Suppressor macrophage treated with lipopolysaccharide for 4 hours (primary cell): ENCODE measurements at regions not wholly inside any gene's neighbourhood (a gene's known extent, or its start where the extent isn't known, plus 50 kb on each side); places are given as distances from the start of the nearest gene placed in this dataset.

Experiments
- DNase-seq: peaks from one replicate; pipeline ENCODE4 v3.0.0-alpha.2; 2020

DNA sequence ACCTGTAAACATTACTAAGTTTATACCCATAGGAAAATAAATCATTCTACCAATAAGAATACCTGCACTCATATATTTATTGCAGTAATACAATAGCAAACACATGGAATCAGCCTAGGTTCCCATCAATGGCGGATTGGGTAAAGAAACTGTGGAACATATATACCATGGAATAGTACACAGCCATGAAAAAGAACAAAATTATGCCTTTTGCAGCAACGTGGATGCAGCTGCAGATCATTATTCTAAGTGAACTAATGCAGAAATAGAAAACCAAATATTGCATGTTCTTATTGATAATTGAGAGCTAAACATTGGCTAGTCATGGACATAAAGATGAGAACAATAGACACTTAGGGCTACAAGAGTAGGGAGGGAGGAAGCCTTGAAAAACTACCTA is 667.4 kb upstream of the WWC1 start:
- no peak for DNase-seq

DNA sequence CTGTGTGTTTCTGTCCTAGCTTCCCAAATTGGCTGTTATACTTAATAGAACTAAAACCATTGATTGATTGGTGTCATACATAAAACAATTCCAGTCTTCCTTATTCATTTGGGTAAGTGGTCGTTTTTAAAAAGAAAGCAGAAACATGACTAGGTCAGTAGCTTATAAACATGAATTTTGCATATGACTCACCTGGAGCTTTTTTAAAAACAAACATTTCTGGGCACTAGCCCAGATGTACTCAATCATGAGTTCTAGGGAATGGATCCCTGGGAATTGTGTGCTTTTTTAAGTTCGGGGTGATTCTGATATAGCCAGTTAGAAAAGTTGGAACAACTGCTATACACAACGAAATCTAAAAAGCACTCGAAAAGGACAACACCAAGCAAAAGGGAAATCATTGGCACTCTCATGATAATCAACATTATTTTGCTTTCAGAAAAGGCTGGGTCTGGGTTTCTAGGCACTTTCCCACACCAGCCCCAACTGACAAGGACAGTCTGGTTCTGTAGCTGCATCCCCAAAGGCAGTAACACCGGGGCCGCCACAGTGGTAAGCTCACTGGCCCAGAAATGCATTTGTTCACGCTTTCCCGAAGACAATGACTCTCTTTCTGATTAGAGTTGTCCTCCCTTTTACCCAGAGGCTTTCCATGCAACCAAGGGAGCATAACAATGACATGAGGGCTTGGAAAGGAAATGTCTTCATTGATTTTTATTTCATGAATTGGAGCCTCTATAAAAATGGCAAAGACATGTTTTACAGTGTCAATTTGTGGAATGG is 664.9 kb upstream of the WWC1 start:
- no peak for DNase-seq

DNA sequence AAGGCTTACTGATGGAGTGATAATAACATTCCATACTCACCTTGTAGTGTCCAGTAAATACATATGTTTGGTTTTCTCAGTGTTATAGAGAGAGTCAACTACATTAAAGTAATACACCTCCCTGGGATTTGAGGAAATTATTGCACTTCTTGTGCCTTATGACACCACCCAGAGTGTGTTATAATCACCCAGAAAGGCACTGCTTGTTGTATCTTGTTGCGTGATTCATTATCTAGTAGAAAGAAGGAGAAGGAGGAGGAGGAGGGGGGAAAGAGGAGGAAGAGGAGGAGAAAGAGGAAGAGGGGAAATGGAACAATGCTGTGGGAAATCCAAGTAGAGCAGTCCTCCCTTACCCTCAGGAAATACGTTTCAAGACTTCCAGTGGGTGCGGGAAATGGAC is 661.8 kb upstream of the WWC1 start:
- DNase-seq, result no peak

DNA sequence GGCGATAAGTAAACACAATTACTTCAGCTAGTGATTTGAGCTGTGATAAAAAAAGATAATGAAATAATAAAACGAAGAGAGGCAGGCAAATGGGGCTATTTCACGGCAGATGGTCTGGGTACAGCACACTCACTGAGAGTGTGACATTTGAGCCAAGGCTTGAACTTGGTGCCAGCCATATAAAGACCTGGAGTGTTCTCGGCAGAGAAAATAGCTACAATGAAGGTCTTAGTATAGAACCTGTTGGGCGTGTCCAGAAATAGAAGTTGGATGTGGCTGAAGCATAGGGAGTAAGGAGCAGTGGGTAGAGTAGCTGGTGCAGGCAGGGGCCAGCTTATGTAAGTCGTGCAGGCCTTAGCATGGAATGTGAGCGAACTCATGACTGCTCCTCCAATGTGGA is 660.3 kb upstream of the WWC1 start:
- no peak for DNase-seq

DNA sequence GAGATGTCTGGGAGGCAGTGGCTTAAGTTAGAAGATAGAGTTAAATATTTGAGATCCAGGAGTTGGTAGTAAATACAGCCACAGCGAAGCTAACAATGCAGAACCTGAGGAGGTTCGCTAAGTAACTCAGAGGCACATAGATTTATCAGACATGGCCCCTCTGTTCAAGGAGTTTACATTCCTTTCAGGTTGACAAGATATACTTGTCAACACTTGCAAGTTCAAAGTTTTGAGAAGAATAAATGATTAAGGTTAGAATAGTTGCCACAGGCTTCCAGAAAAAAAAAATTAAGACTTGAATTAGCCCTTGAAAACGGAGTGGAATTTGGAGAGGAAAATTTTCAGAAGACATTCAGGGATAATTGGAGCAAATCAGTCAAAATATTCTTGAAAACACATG is 658.3 kb upstream of the WWC1 start:
- no peak for DNase-seq

DNA sequence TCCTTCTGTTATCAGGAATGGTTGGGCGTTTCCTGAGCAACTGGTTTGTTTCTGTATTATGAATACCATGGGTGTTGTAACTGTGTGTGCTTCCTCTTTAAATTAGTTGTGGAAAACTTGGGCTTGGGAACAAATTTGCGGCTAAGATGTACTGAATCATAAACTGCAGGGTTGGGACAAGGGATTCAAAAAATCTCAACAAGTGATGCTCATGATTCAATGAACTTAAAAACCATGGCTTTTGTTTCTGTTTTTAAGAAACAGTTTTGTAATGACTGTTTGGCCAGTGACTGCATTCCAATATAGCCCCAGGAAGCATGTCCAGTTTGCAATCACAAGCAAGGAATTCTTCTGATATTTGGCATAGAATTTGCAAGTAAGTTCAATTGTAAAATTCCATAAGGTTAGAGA is 657.5 kb upstream of the WWC1 start:
- no peak for DNase-seq

DNA sequence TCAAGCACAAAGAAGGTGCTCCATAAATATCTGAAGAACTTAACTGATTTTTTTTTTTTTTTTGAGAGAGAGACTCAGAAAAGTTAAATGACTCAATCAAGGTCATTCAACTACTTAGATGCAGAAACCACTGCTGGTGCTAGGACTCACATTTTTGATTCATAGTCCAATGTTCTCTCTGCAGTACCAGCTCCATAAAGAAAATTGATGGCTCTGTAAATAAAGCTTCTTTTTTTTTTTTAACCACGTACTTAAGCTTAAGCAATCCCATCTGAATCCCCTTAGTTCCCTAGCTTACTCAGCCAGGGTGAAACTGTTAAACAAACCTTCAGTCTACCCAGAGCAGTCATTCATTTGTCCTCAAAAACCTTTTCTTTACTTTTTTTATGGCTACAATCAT is 657.0 kb upstream of the WWC1 start:
- no peak for DNase-seq

DNA sequence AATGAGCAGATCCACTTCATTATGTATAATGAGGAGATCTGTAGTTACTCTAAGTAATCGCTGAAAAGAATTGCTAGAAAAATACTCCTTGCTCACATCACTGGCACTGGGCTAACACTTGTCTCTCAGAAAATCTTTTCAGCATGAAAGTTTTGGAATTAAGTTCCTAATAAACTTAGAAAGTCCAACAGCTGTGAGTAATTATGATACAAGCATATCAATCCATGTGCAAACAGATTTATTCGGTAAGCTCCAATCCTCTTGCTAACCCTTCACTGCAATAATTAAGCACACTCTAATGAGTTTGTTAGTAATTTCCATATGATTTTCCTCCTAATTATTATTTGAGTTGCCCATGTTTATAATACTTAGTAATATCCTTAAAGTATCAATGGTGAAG is 652.6 kb upstream of the WWC1 start:
- DNase-seq, result no peak

DNA sequence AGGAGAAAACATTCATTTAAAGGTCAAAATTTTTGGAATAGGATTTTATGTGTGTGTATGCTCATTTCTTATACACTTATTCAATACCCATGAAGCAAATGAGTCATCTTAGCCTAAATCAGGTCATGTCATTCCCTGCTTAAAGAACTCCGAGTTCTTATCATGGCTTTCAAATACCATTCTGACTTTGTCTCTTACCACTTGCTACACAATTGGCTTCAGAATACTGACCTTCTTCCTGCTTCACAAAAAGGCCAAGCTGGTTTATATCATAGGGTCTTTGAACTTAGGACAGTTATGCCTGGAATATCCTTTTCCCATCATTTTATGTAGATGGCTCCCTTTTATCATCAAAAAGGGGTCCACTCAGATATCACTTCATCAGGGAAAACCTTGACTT is 652.2 kb upstream of the WWC1 start:
- no peak for DNase-seq

DNA sequence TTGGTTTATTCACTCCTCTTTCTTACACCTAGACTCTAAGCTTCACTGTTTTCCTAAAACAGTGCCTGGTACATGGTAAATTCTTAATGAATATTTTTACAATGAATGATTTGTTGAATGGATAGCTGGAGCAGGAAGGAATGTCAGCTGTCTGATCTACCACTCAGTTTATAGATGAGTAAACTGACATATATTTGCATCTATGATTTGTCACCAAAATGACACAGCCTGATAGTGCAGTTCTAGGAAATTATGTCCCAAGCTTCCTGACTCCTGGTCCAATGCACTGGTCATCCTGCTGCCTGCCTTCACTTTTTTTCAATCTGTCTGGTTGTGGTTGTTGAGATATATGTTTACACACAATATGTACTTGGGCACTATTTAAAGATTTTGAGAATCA is 651.7 kb upstream of the WWC1 start:
- no peak for DNase-seq

DNA sequence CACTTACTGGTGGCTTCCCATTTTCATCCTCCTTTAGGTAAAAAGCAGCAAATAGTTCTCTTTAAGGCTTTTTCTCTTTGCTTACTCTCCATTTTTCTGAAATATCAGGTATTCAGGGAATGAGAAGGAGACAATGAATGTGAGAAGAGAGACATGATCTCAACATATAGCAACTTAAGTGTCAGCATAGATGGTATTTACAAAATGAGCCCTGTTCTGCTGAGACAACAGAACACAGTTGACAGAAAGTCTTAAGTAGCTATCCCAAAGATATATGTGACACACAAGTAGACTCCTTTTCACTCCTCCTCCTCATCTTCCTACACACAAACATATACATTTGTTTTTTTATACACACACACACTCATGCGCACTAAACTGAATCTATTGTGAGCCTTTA is 649.3 kb upstream of the WWC1 start:
- DNase-seq, result no peak

DNA sequence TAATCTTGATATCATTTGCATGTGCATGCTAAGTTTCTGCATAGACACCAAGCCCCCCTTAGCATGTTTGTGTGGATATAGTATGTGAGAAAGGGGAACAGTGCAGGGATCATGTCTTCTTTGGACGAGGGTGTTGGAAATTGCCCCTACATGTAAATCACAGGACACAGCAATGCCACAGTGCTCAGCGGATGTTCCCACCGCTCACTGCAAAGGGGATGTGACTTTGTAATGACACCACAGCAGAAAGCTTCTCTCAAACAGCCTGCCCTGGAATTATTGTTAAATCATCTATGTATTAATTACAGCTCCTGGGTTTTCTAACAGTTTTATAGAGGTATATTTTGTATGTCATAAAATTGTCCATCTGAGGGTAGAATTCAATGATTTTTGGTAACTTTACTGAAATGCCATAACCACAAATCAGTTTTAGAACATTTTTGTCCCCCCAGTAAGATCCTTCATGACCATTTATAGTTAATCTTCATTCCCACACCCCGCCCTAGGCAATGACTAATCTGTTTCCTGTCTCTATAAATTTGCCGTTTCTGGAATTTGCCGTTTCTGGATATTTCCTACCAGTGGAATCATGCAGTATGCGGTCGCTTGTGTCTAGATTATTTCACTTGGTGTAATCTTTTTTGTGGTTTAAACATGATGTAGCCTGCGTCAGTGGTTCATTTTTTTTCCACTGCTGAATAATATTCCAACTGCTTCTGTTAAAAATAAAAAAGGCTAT is 648.5 kb upstream of the WWC1 start:
- no peak for DNase-seq

DNA sequence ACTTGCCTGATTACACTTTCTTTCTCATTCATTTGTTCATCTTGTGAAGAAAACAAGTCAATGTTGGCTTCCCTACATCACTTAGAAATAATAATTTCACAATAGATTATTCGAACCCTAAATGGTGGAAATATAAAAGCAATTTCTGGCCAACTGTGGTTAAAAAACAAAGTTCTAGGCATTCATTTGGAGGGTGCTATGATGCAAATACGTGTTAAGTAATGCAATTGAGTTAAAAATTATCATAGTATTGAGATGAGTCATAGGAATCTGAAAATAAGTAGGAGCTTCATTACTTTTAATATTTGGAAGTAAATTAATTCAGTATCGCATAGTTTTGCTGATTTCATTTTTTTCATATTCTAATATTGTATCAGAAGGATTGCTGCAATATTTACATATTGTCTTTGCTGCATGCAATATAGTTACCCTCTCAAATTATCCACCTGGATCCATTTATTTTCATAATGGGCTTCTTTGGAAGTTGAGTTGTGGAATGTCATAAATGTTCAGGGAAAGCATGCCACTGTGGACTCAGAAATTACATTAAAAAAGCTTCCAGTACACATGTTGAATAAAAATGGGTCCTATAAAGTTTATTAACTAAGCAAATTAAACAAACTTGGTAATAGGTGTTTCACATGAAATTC is 647.7 kb upstream of the WWC1 start:
- no peak for DNase-seq

DNA sequence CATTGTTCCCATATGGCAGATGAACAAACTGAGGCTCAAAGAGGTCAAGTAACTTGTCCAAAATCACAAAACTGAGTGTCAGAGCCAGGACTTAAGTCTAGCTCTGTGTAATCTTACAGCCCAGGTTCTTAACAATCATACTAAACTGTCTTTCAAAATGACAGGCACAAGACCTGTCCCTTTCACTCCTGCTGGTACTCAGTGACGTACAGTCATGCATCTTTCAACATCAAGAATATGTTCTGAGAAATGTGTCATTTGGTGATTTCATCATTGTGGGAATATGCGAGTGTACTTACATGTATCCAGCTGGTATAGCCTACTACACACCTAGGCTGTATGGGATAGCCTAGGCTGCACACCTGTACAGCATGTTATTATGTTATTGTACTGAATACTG is 646.8 kb upstream of the WWC1 start:
- no peak for DNase-seq

DNA sequence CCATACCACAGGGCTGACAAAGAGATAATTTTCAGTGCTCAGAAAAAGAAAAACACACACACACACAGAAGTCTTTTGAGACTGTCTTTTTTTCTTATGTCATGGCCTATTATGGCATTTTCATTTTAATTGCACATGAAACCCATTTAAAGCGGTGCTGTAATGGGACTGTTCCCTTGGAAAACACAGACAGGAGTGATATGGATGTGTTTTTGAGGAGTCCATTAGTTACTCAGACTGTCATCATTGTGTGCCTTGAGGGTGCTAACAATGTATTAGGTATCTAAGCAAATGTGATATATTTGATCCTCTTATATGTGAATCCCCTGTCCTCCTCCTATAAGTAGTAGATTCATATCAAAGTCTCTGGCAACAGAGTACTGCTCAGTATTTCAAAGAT is 642.0 kb upstream of the WWC1 start:
- DNase-seq, result no peak

DNA sequence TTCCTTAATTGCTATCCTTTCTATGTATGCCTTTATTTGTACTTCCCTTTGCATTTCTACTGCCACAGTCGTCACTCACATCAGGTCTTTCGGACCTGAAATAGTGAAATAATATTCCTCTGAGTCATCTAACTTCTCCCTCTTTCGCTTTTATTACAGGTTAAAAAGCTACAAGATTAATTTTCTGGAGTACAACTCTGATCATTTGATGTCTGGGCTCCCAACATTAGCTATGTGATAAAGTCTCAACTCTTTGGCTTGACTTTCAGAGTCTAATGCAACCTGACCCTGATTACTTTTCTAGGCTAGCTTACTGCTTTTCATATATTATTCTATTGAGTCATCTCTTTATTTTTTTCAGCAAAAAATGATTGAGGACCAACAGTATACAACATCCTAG is 638.8 kb upstream of the WWC1 start:
- DNase-seq, result no peak

DNA sequence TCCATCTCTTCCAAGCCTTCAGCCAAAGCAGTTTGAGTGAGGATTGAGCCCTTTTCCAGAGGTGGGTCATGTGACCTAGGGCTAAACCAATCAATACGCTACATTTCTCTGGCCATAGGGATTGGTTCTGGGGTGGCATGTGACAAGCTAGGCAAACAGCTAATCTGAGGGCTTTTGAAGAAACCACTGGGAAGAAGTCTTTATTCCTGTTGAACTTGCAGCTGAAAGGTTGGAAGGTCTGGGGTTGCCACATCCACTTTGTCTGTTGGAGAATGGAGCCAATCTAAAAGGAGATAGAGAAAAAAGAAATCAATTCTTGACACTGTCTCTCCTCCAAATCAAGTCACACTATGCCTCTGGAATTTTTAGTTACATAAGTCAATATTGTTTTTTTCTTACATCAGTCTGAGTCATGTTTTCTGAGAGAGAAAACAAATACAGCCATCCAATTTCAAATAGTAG is 637.8 kb upstream of the WWC1 start:
- no peak for DNase-seq

DNA sequence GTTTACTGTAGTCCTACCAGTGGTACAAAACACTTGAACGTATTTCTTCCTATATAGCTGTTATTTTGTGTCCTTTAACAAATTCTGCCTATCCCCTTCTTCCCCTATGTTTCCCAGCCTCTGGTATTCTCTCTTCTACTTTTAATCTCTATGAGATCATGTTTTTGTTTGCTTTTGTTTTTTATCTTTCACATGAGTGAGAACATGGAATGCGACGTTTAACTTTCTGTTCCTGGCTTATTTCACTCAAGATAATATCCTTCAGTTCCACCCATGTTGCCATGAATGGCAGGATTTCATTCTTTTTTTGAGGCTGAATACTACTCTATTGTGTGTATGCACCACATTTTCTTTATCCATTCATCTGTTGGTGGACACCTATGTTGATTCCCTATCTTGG is 634.4 kb upstream of the WWC1 start:
- DNase-seq, result no peak

DNA sequence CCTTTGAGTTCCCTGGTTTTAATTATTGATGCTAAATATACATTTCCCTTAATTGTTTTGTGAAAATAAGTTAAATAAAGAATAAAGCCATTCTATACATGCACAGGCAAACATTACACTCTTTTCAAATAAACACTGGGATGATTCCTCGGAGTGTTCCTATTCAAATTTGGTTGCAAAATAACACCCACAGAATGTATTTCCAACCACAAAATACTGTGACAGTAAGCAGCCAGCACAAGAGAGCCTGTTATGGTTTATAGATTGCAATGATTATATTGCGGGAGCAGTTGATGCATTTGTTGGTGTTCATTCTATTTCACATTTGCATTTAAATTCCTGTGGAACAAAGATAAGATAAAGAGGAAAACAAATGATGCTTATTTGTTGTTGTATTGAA is 632.6 kb upstream of the WWC1 start:
- no peak for DNase-seq

DNA sequence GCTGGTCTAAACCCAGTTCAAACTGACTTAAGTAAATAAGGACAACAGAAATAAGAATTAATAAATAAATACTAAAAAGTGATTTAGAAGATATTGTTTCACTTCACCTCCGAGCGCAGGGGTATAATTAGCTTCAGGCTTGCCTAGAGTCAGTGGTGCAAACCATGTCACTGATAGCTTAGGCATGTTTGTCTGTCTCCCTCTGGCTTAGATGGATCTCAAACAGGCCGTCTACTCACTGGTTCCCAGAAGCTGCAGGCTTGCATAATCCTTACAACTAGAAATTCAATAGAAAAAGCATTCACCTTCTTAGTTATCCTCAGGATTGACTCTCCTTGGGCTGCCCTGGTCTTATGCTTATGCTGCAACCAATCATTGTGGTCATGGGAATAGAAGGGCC is 629.8 kb upstream of the WWC1 start:
- DNase-seq, result no peak

DNA sequence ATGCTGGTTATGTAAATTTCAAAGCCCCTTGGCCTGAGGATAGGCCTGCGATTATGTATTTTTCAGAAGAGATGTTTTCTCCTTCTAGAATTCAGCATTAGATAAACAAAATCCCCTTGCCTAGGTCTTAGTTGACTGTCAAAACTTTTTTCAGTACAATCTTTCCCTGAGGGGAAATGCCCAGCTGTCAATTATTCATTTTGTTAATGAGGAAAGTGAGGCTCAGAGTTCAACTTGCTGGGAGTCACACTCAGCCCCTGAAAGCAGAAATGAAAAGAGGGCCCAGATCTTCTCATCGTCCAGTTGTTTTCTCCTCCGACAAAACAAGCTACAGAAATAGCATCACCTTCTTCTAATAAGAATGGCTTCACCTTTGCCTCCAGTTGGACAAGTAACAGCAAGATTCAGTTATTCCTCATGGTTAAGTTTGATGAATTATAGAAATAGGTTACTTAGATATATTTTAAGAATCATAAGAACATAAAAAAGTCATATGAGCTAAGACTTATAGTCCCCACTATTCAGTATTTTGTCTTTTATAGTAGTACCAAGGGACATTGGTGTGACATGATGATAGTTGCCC is 627.1 kb upstream of the WWC1 start:
- no peak for DNase-seq

DNA sequence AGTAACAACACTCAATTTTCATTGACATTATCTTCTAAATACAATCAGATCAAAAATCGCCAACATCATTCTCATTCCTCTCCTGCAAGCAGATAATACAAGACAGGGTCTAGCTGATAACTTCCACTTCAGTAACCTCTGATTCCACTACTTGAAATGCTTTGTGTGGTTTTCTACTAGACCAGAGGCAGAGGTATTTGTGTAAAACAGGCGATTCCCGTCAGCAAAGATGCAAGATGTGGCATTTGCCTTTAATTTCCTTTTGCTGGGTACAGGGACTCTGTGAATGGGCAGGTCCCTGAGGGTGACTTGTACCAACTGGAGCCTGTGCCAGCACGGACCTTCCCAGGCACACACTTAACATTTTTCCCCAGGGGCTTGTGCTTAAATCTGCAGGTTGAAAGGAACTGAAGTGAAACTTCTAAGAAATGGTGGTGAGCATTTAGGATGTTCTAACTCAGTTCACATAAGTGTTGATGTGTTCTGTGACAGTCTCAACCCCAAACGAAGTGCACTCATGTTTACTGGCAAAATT is 625.5 kb upstream of the WWC1 start:
- no peak for DNase-seq

DNA sequence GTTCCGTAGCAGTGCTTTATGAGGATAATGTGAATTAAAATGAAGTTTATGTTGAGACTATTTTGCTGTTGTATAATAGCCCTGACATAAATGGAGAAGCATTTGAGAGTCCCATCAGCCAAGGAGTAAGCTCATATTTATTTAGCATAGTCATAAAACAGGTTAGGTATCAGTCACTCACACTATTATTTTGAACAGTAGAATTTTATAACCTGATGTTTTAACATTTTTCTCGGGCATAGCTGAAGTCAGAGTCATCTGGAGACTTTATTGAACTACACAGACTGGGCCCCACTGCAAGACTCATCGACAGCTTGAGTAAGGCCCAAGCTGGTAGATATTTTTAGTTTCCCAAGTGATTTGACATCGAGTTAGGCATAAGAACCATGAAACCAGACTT is 620.3 kb upstream of the WWC1 start:
- no peak for DNase-seq

DNA sequence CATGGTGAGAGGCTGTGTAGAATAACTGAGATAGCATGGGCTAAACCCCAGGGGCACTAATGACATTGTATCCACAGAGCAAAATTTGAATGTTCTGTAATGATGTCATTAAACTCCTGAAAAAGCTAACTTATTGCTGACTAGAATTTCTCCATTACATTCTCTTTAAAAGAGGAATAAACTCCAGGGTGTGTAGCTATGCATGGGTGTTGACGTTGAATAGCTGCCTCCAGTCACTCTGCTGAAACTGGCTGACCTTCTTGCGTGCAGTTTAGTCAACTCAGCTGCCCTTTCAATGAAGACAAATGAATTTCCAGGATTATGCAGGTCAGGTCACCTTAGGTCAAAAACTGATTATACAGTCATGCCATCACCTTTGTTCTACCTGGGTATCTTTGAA is 617.5 kb upstream of the WWC1 start:
- DNase-seq, result no peak
